ENCODE measurements at regions not wholly inside any gene's neighbourhood (a gene's known extent, or its start where the extent isn't known, plus 50 kb on each side); places are given as distances from the start of the nearest gene placed in this dataset.
"Not testable (repeated sequence)": the region's sequence is repeated elsewhere in the genome, so short reads cannot be mapped to it uniquely, and the experiment has no call there.

DNA sequence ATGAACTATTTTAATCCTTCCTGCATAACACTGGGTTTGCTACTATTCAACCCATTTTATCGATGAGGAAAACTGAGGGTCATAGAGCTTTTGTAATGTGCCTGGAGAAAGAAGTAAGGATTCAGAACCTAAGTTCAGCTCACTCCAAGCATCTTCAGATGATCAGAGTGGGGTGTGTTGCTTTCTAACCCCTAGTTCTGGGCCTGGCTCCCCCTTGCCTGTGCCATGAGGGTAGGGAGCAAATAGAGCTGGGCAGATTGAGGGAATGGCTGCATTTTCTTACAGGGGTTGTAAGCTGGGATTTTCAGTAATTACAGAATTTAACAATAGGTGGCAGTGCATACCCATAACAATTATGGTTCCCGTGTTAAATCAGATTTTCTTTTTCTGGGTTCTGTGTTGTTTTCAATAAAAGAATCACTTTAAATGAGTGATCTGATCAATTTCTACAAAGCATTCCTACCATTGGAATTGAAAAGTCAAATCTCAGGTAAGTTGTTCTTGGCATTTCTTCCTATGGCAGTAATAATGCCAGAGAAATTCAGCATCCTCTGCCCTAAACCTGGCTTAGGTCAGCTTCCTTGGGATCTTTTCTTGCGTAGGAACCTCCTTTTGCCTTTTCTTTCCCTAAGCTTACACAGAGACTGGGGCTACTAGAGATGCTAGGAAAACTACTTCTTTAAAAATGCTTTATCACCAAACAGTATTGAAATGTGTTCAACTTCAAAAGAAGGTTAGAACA is 103.8 kb upstream of the IL12A start:
- H3K27me3 Mint-ChIP-seq (ENCODE audit: low read depth) = peaks cover 19% of the 10 kb centered on the region
- no peaks in the 10 kb centered on the region for H3K9me3 Mint-ChIP-seq
- no peak overlapping the region for H3K4me3 Mint-ChIP-seq
- H3K36me3 Mint-ChIP-seq (ENCODE audit: insufficient read depth in 2 of 2) = no peaks in the 10 kb centered on the region
- ATAC-seq (replicated peaks in 1 of 2) (peak in 1 of 2 donors; percentile 44), DNase-seq (peak in 1 of 2 donors; percentile 2)
- no peak overlapping the region for H3K27ac Mint-ChIP-seq
- H3K4me1 Mint-ChIP-seq (ENCODE audit: low read depth) = no peaks in the 10 kb centered on the region

DNA sequence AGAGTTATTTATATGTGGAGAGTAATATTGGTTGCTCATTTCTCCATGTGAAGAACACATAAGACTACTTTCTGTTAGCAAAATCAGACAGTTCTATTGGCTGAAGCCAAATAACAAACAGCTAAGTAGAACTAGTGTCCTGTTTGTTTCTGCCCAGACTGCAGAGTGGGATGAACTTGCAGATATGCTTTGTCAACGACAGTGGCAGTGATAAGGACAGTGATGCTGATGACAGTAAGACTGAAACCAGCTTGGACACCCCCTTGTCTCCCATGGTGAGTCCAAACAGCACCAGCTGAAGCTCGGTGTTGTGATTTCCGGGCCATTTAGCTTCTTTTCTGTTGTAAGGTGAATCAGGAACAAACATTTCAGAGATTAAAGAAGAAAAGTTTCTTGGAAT is 102.6 kb upstream of the IL12A start:
- no peaks in the 10 kb centered on the region for H3K36me3 Mint-ChIP-seq (ENCODE audit: insufficient read depth in 2 of 2)
- H3K27ac Mint-ChIP-seq = no peak overlapping the region
- ATAC-seq (replicated peaks in 1 of 2) (no peak), DNase-seq (no peak)
- H3K4me1 Mint-ChIP-seq (ENCODE audit: low read depth) = no peaks in the 10 kb centered on the region
- no peaks in the 10 kb centered on the region for H3K9me3 Mint-ChIP-seq
- H3K4me3 Mint-ChIP-seq = no peak overlapping the region
- peaks cover 19% of the 10 kb centered on the region for H3K27me3 Mint-ChIP-seq (ENCODE audit: low read depth)

DNA sequence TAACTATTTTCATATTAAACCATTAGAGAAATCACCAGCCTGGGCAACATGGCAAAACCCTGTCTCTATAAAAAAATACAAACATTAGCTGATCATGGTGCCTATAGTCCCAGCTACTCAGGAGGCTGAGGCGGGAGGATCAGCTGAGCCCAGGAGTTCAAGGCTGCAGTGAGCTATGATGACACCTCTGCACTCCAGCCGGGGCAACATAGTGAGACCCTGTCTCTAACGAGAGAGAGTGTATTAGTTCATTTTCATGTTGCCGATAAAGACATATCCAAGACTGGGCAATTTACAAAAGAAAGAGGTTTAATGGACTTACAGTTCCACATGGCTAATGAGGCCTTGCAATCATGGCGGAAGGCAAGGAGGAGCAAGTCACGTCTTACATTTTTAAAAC is 102.1 kb upstream of the IL12A start:
- H3K9me3 Mint-ChIP-seq; H3K4me1 Mint-ChIP-seq (ENCODE audit: low read depth); H3K36me3 Mint-ChIP-seq (ENCODE audit: insufficient read depth in 2 of 2); H3K4me3 Mint-ChIP-seq; H3K27ac Mint-ChIP-seq; ATAC-seq (replicated peaks in 1 of 2); DNase-seq: not testable (repeated sequence)
- peaks cover 19% of the 10 kb centered on the region for H3K27me3 Mint-ChIP-seq (ENCODE audit: low read depth)

DNA sequence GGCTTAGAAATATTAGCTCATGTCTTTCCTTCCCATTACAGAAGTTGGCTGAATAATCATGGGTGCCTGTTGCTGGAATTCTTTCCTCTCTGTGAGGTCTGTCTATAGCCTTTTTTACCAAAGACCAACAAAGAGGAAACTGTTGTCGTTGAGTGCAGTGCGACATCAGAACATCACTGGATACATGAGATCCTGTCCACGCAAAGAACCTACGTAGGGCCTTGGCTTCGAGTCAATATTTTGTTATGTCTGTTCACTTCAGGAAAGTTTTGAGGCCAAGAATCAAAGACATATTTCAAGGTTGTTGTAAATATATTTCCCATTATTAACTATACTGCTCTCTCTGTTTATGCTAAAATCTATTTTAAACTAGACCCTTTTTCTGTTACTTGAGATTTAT is 101.5 kb upstream of the IL12A start:
- no peak for ATAC-seq (replicated peaks in 1 of 2)
- Mint-ChIP-seq H3K9me3 (no peaks in the 10 kb centered on the region), H3K27me3 (ENCODE audit: low read depth) (peaks cover 14% of the 10 kb centered on the region)

DNA sequence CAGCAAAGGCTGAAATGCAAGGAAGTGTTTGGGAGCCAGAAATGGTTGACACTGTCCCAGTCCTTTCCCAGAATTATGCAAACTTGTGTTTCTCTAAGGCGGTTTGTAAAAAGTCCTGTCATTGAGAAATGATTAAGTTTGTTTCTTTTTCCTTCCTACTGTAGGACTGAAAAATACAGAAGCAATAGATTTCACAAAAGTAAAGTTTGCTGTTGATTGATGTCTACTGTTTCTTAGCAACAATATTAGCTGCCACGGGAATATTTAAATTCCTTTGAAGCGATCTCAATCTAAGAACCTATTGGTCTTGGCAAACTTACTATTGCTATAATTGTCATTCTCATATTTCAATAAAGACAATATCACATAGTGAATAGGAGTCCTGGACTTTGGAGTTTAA is 100.7 kb upstream of the IL12A start:
- Mint-ChIP-seq H3K36me3 (ENCODE audit: insufficient read depth in 2 of 2) (no peaks in the 10 kb centered on the region), H3K27me3 (ENCODE audit: low read depth) (peaks cover 9% of the 10 kb centered on the region)

More for the DNA sequence above, 101.5 kb upstream of the IL12A start:
- no peak for DNase-seq
- H3K27ac Mint-ChIP-seq = no peak overlapping the region
- no peaks in the 10 kb centered on the region for H3K4me1 Mint-ChIP-seq (ENCODE audit: low read depth)
- H3K36me3 Mint-ChIP-seq (ENCODE audit: insufficient read depth in 2 of 2) = no peaks in the 10 kb centered on the region
- no peak overlapping the region for H3K4me3 Mint-ChIP-seq

DNA sequence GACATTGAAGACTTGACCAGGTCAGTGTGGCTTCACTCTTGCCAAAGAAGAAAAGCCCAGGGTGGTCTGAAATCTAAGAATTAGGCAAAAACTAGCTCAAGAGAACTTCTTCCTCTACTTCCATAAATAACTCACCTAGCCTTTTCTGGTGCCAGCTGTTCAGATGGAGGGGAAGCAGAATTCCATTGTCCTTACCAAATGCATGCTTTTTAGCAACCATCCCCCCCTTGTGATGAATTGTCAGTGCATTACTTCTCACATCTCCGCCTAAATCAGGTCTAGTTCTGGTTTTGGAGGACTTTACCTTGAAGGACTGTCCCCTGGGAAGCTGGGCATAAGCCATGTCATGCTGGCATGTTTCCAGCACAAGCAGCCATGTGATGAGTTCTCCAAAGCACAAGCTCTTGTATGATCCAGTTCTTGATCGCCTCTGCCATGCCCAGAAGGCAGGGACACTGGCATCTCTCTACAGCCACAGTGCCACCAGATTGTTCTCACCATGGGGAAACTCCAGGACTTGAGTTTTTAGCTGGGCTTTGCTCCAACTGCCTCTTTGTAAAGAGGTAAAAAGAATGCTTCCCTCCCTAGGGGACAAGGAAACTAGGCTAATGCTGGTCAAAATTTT is 96.4 kb upstream of the IL12A start:
- Mint-ChIP-seq H3K27ac (no peak overlapping the region), H3K4me3 (no peak overlapping the region), H3K9me3 (no peaks in the 10 kb centered on the region), H3K27me3 (ENCODE audit: low read depth) (no peaks in the 10 kb centered on the region), H3K36me3 (ENCODE audit: insufficient read depth in 2 of 2) (no peaks in the 10 kb centered on the region), H3K4me1 (ENCODE audit: low read depth) (no peaks in the 10 kb centered on the region)
- DNase-seq (no peak), ATAC-seq (replicated peaks in 1 of 2) (no peak)

More for the DNA sequence above, 100.7 kb upstream of the IL12A start:
- ATAC-seq (replicated peaks in 1 of 2) = no peak
- H3K27ac Mint-ChIP-seq = no peak overlapping the region
- no peak for DNase-seq
- no peaks in the 10 kb centered on the region for H3K9me3 Mint-ChIP-seq
- no peaks in the 10 kb centered on the region for H3K4me1 Mint-ChIP-seq (ENCODE audit: low read depth)
- no peak overlapping the region for H3K4me3 Mint-ChIP-seq

DNA sequence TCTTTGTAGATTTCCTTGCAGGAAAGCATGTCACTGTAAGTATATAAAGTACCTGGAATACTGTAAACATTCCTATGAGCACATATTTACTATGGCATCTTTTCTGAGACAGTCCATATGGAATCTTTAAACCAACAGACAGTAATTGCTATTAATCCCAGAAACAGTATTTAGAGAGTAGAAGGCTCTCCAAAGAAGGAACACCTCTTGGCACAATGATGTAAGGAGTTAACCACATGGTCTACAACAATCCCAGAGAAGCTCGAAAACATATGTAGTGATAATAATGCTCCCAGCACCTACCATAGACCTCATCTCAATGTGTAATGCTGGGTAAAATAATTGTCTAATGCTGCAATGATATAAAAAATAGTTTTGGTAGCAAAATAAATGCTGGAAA is 95.8 kb upstream of the IL12A start:
- no peak overlapping the region for H3K27ac Mint-ChIP-seq
- no peaks in the 10 kb centered on the region for H3K4me1 Mint-ChIP-seq (ENCODE audit: low read depth)
- no peaks in the 10 kb centered on the region for H3K9me3 Mint-ChIP-seq
- no peaks in the 10 kb centered on the region for H3K27me3 Mint-ChIP-seq (ENCODE audit: low read depth)
- ATAC-seq (replicated peaks in 1 of 2) (no peak), DNase-seq (no peak)
- H3K4me3 Mint-ChIP-seq = no peak overlapping the region
- no peaks in the 10 kb centered on the region for H3K36me3 Mint-ChIP-seq (ENCODE audit: insufficient read depth in 2 of 2)

DNA sequence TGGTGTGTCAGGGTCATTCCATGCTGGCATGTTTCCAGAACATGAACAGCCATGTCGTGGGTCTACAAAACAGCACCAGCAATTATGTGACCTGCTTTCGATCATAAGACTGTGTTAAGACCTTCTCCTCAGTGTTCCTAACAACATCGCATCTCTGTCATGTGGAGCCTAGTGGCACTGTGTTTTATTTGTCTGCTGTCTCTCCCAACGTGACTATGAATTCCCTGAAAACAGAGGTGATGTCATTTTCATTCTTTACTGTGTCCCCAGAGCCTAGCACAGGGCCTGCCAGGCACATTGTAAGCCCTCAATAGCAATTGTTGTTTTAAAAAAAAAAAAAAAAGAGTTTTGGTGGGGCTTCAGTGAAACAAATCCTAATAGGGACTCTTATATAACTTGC is 94.2 kb upstream of the IL12A start:
- Mint-ChIP-seq H3K36me3 (ENCODE audit: insufficient read depth in 2 of 2) (no peaks in the 10 kb centered on the region), H3K4me1 (ENCODE audit: low read depth) (no peaks in the 10 kb centered on the region), H3K27ac (no peak overlapping the region), H3K27me3 (ENCODE audit: low read depth) (no peaks in the 10 kb centered on the region), H3K9me3 (no peaks in the 10 kb centered on the region), H3K4me3 (no peak overlapping the region)
- DNase-seq = no peak
- no peak for ATAC-seq (replicated peaks in 1 of 2)

DNA sequence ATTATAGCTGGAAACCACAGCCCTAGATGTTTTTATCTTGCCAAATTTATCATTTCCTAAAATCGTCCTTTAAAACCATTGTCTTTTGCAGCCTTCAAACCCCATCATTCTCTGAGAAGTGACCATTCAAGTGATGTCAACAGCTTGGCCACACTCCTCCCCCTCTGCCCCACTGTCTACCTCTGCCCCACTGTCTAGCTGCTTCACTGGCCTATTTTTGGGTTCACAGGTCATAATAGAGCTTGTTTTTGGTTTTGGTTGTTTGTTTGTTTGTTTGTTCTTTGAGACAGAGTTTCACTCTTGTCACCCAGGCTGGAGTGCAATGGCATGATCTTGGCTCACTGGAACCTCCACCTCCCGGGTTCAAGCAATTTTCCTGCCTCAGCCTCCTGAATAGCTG is 93.2 kb upstream of the IL12A start:
- DNase-seq (no peak), ATAC-seq (replicated peaks in 1 of 2) (no peak)
- Mint-ChIP-seq H3K4me3 (no peak overlapping the region), H3K36me3 (ENCODE audit: insufficient read depth in 2 of 2) (no peaks in the 10 kb centered on the region), H3K27ac (no peak overlapping the region), H3K27me3 (ENCODE audit: low read depth) (peaks cover 2% of the 10 kb centered on the region), H3K9me3 (no peaks in the 10 kb centered on the region), H3K4me1 (ENCODE audit: low read depth) (no peaks in the 10 kb centered on the region)

DNA sequence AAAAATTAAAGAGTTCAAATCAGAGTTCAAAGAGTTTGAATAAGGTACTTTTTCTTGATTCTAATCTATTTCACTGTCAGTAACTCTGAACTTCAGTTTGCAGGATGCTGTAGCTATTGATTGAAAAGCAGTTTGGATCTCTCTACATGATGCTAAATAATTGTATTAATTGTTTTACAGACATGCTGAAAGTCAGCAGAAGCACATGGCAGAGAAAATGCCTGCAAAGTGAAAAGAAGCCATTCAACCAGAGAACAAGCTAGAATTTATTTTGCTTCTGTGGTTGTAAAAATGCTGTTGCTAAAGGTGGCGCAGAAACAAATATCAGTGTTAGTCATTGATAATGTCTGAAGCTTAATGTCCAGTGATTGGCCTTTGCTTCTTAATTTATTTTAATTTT is 92.1 kb upstream of the IL12A start:
- Mint-ChIP-seq H3K36me3 (ENCODE audit: insufficient read depth in 2 of 2) (no peaks in the 10 kb centered on the region), H3K9me3 (no peaks in the 10 kb centered on the region), H3K27me3 (ENCODE audit: low read depth) (peaks cover 7% of the 10 kb centered on the region), H3K4me1 (ENCODE audit: low read depth) (no peaks in the 10 kb centered on the region), H3K27ac (no peak overlapping the region), H3K4me3 (no peak overlapping the region)
- DNase-seq (no peak), ATAC-seq (replicated peaks in 1 of 2) (no peak)

DNA sequence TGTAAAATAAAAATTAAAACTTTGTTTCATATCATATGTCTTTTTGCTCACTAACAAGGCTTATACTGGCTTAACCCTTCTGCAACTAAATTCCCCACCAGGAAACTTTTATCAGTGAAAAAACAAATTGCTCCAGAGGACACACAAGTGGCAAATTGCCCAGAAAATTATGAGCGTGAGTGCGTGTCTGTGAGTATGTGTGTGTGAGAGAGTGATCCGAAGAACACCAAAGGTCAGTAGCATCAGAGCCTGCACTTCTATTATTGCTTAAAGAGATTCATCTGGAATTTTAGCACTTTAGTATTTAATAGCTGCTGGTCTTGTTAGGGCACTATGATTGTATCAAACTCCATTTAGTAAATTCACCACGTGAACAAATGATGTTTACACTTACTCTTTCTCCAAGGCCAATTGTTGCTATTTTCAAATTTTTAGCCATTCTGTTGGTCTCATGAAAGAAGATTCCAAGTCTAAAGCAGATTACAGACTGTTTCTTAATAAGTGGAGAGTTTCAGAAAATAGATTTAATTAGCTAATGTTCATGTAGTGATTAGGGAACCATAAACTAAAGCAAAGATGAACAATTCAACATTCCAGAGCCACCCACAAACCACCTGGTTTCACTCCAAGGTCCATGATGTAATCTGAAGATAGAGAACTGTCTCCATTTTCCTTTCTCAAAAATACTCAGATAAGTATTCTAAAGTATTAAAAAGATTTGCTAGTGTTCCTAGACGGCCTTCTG is 91.1 kb upstream of the IL12A start:
- ATAC-seq (replicated peaks in 1 of 2) (no peak), DNase-seq (no peak)
- Mint-ChIP-seq H3K4me3 (no peak overlapping the region), H3K27me3 (ENCODE audit: low read depth) (peaks cover 12% of the 10 kb centered on the region), H3K27ac (no peak overlapping the region), H3K36me3 (ENCODE audit: insufficient read depth in 2 of 2) (no peaks in the 10 kb centered on the region), H3K4me1 (ENCODE audit: low read depth) (no peaks in the 10 kb centered on the region), H3K9me3 (no peaks in the 10 kb centered on the region)

DNA sequence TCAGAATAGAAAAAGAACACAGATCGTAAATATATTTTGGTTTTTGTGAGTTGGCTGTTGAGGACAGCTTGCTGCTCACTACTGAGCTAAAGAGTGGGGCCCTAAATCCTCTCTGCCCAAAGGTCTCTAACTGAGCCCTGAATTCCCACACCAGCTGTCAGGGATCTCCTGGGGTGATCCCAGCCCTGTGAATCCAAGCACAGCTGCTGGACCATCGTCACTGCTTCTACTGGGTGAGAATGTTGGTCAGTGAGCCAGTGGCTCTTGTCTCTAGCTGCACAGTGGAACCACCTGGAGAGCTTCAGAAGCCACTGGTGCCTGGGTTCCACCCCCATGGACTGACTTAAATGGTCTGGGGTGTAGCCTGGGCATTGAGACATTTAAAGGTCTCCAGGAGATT is 90.5 kb upstream of the IL12A start:
- Mint-ChIP-seq H3K4me1 (ENCODE audit: low read depth) (no peaks in the 10 kb centered on the region), H3K9me3 (no peaks in the 10 kb centered on the region), H3K27ac (no peak overlapping the region), H3K4me3 (no peak overlapping the region), H3K36me3 (ENCODE audit: insufficient read depth in 2 of 2) (no peaks in the 10 kb centered on the region), H3K27me3 (ENCODE audit: low read depth) (peaks cover 17% of the 10 kb centered on the region)
- DNase-seq = no peak
- no peak for ATAC-seq (replicated peaks in 1 of 2)

DNA sequence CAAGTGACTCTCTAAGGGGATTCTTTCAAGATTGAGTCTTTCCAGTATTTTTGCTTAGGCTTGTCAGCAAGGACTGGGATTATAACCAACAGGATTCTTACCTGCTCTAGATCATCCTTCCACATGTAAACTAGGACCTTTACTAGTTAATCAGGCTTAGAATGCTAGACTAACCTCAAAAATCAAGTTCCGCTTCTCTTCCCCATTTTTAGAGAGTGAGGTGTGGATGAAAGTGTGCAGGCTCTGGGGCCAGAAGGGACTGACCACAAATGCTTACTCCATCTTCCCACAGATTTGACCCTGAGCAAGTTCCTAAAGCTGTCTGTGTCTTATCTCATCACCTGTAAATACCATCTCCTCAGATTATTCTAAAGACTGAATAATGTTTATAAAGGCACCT is 89.5 kb upstream of the IL12A start:
- H3K9me3 Mint-ChIP-seq = no peaks in the 10 kb centered on the region
- H3K4me1 Mint-ChIP-seq (ENCODE audit: low read depth) = no peaks in the 10 kb centered on the region
- peaks cover 17% of the 10 kb centered on the region for H3K27me3 Mint-ChIP-seq (ENCODE audit: low read depth)
- H3K36me3 Mint-ChIP-seq (ENCODE audit: insufficient read depth in 2 of 2) = no peaks in the 10 kb centered on the region
- H3K4me3 Mint-ChIP-seq = no peak overlapping the region
- DNase-seq = no peak
- no peak for ATAC-seq (replicated peaks in 1 of 2)
- H3K27ac Mint-ChIP-seq = no peak overlapping the region

Measured in activated T-cell treated with anti-CD3 and anti-CD28 coated beads, Interleukin-2, amount 50 U/mL, for 72 hours (primary cell).